HG03460 (cell line): ENCODE measurements at regions not wholly inside any gene's neighbourhood (a gene's known extent, or its start where the extent isn't known, plus 50 kb on each side); places are given as distances from the start of the nearest gene placed in this dataset.
"Not testable (repeated sequence)": the region's sequence is repeated elsewhere in the genome, so short reads cannot be mapped to it uniquely, and the experiment has no call there.

Source experiments
- ATAC-seq: cut with Tn5 transposase; IDR thresholded peaks from one replicate; pipeline ENCODE4 v1.9.1; 2021; ENCODE audit not compliant: unreplicated experiment

- ATAC-seq: no peak
Observed at GRCh38 chr9:117775591-117775990, 71.4 kb downstream of the TLR4 start.

- no peak for ATAC-seq
Observed at GRCh38 chr9:117777823-117778222, 73.6 kb downstream of the TLR4 start.

DNA sequence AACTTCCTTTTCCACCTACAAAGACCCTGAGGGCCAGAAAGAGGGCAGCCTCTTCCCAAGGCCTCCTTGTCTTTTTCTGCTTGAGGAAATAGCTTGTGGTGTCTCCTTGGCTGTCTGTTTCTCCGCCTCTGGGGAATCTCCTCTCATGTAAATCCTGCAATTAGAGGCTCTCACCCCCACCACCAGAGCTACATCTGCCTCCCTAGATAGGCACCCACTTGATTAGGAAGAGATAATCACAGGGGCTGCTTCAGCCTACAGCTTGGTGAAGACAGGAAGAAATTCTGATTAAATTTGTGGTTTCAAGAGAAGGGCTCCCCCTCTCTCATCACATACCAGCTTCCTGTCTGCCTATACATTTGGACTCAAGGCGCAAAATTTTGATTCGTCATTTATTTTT lies 75.6 kb downstream of the TLR4 start:
- ATAC-seq: no peak

DNA sequence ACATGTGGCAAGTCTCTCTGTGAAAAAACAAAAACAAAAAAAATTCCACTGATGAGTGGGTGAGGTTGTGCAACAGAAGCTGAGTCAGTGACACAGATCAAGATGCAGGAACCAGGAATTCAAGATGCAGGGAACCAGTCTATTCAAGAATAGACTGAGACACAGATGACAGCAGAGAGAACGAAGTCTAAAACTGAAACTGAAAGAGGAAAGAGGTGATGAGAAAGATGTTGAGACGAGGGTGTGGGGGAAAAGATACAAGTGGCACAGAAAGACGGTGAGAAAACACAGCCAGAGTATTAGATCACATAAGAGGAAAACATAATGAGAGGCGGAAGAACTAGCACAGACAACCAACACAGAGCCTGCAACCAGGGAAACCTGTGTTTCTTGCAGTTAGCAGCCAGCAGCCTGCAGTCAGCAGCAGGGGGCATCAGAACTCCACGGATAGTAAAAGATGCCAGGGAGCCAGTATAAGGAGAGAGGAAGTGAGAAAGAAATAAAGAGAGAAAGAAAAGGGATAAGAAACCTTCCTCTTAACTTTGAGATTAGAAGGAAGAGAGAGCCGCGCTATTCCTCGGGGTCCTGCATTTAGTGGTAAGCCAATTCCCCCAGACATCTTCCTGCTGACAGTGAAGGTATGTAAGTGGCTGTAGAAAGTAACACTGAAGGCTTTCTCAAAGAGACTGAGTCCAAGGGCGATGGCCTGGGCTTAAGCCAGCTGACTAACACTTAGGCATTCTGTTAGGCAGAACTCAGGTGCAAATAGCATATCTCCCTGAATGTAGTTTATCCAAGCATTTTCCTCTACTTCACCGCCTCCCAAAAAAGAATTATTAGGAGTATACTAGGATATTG lies 79.0 kb downstream of the TLR4 start:
- peak; percentile 62 for ATAC-seq

- peak; percentile 70 for ATAC-seq
Observed at GRCh38 chr9:117783828-117784227, 79.6 kb downstream of the TLR4 start.

DNA sequence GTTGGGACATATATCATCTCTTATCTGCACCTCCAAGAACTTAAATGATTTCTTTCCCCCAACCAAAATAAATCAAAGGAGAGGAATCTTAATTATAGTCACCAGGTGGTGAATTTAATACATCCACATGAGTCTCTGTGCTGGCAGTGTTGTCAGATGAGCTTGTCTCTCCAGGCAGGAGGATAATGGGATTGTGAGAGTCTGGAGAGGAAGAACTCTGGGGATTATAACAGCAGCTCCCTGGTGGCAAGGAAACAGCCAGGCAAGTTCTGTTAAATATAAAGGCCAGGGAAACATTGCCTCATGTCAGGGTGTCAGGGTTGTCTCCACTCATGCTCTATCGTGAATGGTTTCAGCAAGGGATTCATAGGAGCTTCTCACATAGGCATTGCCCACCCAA lies 80.8 kb downstream of the TLR4 start:
- no peak for ATAC-seq

GRCh38 chr9:117787746-117788145 lies 83.5 kb downstream of the TLR4 start:
- no peak for ATAC-seq

DNA sequence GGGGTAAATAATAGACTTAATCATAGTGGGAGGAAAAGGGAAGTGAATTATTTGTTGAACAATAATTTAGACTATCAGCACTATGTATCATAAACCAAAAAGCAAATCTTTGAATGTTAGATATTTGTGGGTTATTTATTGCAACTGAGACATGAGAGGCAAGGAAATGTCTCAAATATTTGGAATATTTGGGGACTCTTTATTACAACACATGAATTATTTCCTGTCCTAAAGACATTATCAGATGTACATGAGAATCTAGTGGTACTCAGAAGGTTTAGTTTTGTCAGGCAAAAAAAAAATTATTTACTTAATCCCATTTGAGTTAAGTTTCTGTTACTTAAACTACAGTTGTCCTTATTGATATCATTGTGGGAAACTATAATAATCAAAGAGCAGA lies 91.1 kb downstream of the TLR4 start:
- ATAC-seq: no peak

DNA sequence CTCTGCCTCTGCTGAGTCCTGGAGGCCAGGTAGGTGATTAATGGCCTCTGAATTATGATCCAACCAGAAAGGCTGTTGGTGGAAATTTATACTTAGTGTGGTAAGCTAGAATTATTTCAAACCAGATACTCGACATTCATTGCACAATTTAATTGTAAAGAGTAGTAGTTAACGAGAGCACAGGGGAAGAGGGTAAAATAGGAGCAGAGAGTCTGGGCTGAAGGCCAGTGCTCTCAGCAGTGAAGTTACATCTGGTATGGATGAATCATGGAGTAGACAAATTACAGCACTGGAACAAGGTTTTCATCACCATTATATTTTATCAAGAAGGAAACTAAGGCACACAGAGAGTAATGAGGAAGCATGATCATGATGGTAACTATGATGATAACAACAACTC lies 92.5 kb downstream of the TLR4 start:
- ATAC-seq: no peak

- no peak for ATAC-seq
Observed at GRCh38 chr9:117800389-117800788, 96.2 kb downstream of the TLR4 start.

GRCh38 chr9:117809751-117810150 lies 105.5 kb downstream of the TLR4 start:
- ATAC-seq: no peak

GRCh38 chr9:117815315-117815714 lies 111.1 kb downstream of the TLR4 start:
- ATAC-seq: peak; percentile 70

- ATAC-seq: no peak
Observed at GRCh38 chr9:117815948-117816347, 111.7 kb downstream of the TLR4 start.

- ATAC-seq: no peak
Observed at GRCh38 chr9:117821954-117822353, 117.8 kb downstream of the TLR4 start.

GRCh38 chr9:117823576-117823975 lies 119.4 kb downstream of the TLR4 start:
- no peak for ATAC-seq

- peak; percentile 96 for ATAC-seq
Observed at GRCh38 chr9:117825609-117826347, 121.6 kb downstream of the TLR4 start.

- ATAC-seq: no peak
Observed at GRCh38 chr9:117826837-117827236, 122.6 kb downstream of the TLR4 start.

DNA sequence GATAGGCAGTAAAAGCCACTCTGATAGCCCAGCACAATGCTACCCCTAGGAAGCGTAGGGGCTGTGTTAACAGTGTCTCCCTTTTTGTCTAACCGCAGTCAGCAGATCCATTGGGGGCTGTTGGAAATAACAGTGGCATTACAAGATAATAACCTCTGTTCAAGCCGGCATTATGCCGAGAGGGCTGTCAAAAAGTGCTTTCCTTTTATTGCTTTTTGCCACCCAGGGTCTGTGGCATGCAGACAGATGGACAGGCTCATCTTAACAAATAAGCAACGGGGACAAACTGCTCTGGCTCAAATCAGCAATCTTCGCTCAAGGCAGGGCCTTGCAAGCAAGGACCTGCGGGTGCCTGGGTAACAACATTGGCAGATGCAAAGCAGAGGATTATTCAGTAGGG lies 123.3 kb downstream of the TLR4 start:
- no peak for ATAC-seq

GRCh38 chr9:117828466-117828865 lies 124.3 kb downstream of the TLR4 start:
- no peak for ATAC-seq

- ATAC-seq: peak; percentile 77
Observed at GRCh38 chr9:117835798-117836197, 131.6 kb downstream of the TLR4 start.

- ATAC-seq: no peak
Observed at GRCh38 chr9:117839862-117840261, 135.7 kb downstream of the TLR4 start.

DNA sequence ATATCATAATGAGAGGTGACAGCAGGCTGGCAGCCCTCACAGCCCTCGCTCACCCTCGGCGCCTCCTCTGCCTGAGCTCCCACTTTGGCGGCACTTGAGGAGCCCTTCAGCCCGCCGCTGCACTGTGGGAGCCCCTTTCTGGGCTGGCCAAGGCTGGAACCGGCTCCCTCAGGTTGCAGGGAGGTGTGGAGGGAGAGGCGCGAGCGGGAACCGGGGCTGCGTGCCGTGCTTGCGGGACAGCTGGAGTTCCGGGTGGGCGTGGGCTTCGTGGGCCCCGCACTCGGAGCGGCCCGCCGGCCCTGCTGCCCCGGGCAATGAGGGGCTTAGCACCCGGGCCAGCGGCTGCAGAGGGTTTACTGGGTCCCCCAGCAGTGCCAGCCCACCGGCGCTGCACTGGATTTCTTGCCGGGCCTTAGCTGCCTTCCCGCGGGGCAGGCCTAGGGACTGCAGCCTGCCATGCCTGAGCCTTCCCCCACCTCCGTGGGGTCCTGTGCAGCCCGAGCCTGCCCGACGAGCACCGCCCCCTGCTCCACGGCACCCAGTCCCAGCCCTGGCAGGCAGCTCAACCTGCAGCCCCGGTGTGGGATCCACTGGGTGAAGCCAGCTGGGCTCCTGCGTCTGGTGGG lies 147.7 kb downstream of the TLR4 start:
- ATAC-seq: not testable (repeated sequence)
